ENCODE measurements at regions not wholly inside any gene's neighbourhood (a gene's known extent, or its start where the extent isn't known, plus 50 kb on each side); places are given as distances from the start of the nearest gene placed in this dataset.

GRCh38 chr6:47922391-47922790 is 140.6 kb downstream of the OPN5 start:
- no peak for TF ChIP-seq CTCF (conservative IDR thresholded peaks at IDR 0.05; ENCODE audit: low read depth in 2 of 2)
- TF ChIP-seq POLR2AphosphoS5 (IDR thresholded peaks at IDR 0.05; ENCODE audit: low read depth), result no peak
- no peak for TF ChIP-seq EZH2phosphoT487 (IDR thresholded peaks at IDR 0.05; ENCODE audit: unreplicated experiment)
- TF ChIP-seq EZH2 (IDR thresholded peaks at IDR 0.05; ENCODE audit: low read depth, unreplicated experiment), result no peak
- TF ChIP-seq ZNF114 (CRISPR knock-in tag; IDR thresholded peaks at IDR 0.05), result no peak
- no peak for TF ChIP-seq REST (IDR thresholded peaks at IDR 0.05; ENCODE audit: unreplicated experiment)
- no peak for TF ChIP-seq STAT1 (IDR thresholded peaks at IDR 0.05; ENCODE audit: unreplicated experiment)
- no peak for TF ChIP-seq ETS1 (IDR thresholded peaks at IDR 0.05)

Data from GM23338 (cell line).